A673 (cell line): ENCODE measurements at regions not wholly inside any gene's neighbourhood (a gene's known extent, or its start where the extent isn't known, plus 50 kb on each side); places are given as distances from the start of the nearest gene placed in this dataset.

Source experiments
- CTCF ChIP-seq: fragments of 300-800, 200-600 bp; sonication (generic); conservative IDR thresholded peaks from 2 replicates; pipeline ENCODE4 v1.5.1; 2017; ENCODE audit warnings: low read depth, mild to moderate bottlenecking, antibody characterized with exemption, low read length, moderate library complexity, mixed read lengths
- EZH2 ChIP-seq: fragments of 200-600 bp; sonication (generic); IDR thresholded peaks from 2 replicates; pipeline ENCODE4 v1.6.1; 2017; ENCODE audit warnings: borderline replicate concordance, low read depth, mild to moderate bottlenecking, mixed read lengths, antibody characterized with exemption, low read length; ENCODE audit not compliant: poor library complexity, severe bottlenecking

DNA sequence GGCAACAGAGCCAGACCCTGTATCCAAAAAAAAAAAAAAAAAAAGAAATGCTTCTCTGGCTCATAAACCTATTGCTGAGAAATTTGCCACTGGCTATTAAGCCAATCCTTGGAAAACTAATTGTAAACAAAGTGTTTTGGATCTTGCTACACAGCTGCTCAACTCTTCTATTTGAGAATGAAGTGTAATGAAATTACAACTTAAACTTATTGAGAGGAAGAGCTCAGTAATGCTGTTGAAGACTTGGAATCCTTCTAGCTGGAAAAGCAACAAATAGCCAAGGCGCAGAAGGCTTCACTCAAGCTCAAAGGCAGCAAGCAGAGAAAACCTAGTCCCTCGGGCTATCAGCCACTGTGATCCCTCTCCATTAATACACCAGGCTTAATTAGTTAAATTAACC is 99.6 kb upstream of the ZNF438 start:
- TF ChIP-seq CTCF, result no peak
- no peak for TF ChIP-seq EZH2
